SK-N-SH (cell line): ENCODE measurements at regions not wholly inside any gene's neighbourhood (a gene's known extent, or its start where the extent isn't known, plus 50 kb on each side); places are given as distances from the start of the nearest gene placed in this dataset.

Experiments used
- CTCF ChIA-PET: fragments of 300-600, 350-600 bp; formaldehyde crosslinking; extraction: SDS; loops from one replicate; lab custom pipeline; 2021; lab: Yijun Ruan, JAX
- POLR2A ChIA-PET: fragments of 350-600 bp; sonication (Branson Sonifier 250); formaldehyde crosslinking; extraction: SDS; loops from one replicate; lab custom pipeline; 2020; ENCODE audit warnings: antibody characterized with exemption, inconsistent platforms; lab: Yijun Ruan, JAX
- DNase-seq: peaks from one replicate; pipeline ENCODE4 v3.0.0; 2012
- H2AFZ ChIP-seq: fragments of 200-600 bp; sonication (generic); 2 replicates; pipeline ENCODE4 v1.8.1; 2016; ENCODE audit warnings: antibody characterized with exemption, mild to moderate bottlenecking, low read depth
- H3F3A ChIP-seq: fragments of 200-600 bp; sonication (generic); replicated peaks from 2 replicates; pipeline ENCODE3; 2016; ENCODE audit warnings: antibody characterized with exemption, mild to moderate bottlenecking; ENCODE audit not compliant: insufficient read depth
- H3K27ac ChIP-seq, 2 experiments: fragments of 200-500 bp in 1 of 2; fragments of 200-600 bp in 1 of 2; sonication (Bioruptor generic) in 1 of 2; sonication (generic), shearing (Covaris generic) in 1 of 2; 2 replicates each; pipeline versions ENCODE4 v1.5.1 to v1.6.1; 2014 to 2016; ENCODE audit warnings: low read depth in 2 of 2, inconsistent platforms in 1 of 2, low read length in 1 of 2, mild to moderate bottlenecking in 1 of 2, mixed read lengths in 1 of 2
- H3K27me3 ChIP-seq: fragments of 200-600 bp; sonication (generic), shearing (Covaris generic); 2 replicates; pipeline ENCODE4 v1.6.1; 2016; ENCODE audit warnings: mixed run types; ENCODE audit not compliant: insufficient read depth
- H3K36me3 ChIP-seq, 2 experiments: fragments of 200-500 bp in 1 of 2; fragments of 200-600 bp in 1 of 2; sonication (Bioruptor generic) in 1 of 2; sonication (generic) in 1 of 2; replicated peaks in 1 of 2; 2 replicates each; pipeline versions ENCODE3 to v1.5.1; 2014 to 2016; ENCODE audit warnings: low read length in 1 of 2, mild to moderate bottlenecking in 1 of 2; ENCODE audit not compliant: insufficient read depth in 2 of 2, control insufficient read depth in 1 of 2
- H3K4me1 ChIP-seq, 2 experiments: fragments of 200-500 bp in 1 of 2; fragments of 200-600 bp in 1 of 2; sonication (Bioruptor generic) in 1 of 2; sonication (generic), shearing (Covaris generic) in 1 of 2; 2 replicates each; pipeline versions ENCODE4 v1.5.1 to v1.6.1; 2014 to 2016; ENCODE audit warnings: low read depth in 1 of 2, low read length in 1 of 2, mixed run types in 1 of 2; ENCODE audit not compliant: insufficient read depth in 2 of 2, control insufficient read depth in 1 of 2
- H3K4me2 ChIP-seq: fragments of 200-600 bp; sonication (generic), shearing (Covaris generic); 2 replicates; pipeline ENCODE4 v1.6.1; 2017; ENCODE audit warnings: mixed run types
- H3K4me3 ChIP-seq, 2 experiments: fragments of 200-500 bp in 1 of 2; fragments of 200-600 bp in 1 of 2; sonication (Bioruptor generic) in 1 of 2; sonication (generic), shearing (Covaris generic) in 1 of 2; 2 replicates each; pipeline versions ENCODE4 v1.5.1 to v1.8.1; 2014 to 2016; ENCODE audit warnings: low read depth in 2 of 2, inconsistent platforms in 1 of 2, low read length in 1 of 2, mild to moderate bottlenecking in 1 of 2, mixed read lengths in 1 of 2, moderate library complexity in 1 of 2
- H3K79me2 ChIP-seq: fragments of 200-600 bp; sonication (generic); 2 replicates; pipeline ENCODE4 v1.8.1; 2017; ENCODE audit warnings: mild to moderate bottlenecking; ENCODE audit not compliant: insufficient read depth
- H3K9ac ChIP-seq: fragments of 200-600 bp; sonication (generic); 2 replicates; pipeline ENCODE4 v1.6.1; 2017; ENCODE audit warnings: mixed run types
- H3K9me2 ChIP-seq: fragments of 200-600 bp; sonication (generic); 2 replicates; pipeline ENCODE4 v1.6.1; 2017; ENCODE audit warnings: mixed run types
- H3K9me3 ChIP-seq: fragments of 200-600 bp; sonication (generic); 2 replicates; pipeline ENCODE4 v1.6.1; 2017; ENCODE audit warnings: mixed run types, mild to moderate bottlenecking, moderate library complexity
- H4K20me1 ChIP-seq: fragments of 200-600 bp; sonication (generic); 2 replicates; pipeline ENCODE4 v1.6.1; 2017; ENCODE audit warnings: mild to moderate bottlenecking, mixed run types; ENCODE audit not compliant: insufficient read depth
- ELF1 ChIP-seq: IDR thresholded peaks from 2 replicates; pipeline ENCODE4 v1.4.0; 2012
- EP300 ChIP-seq, 2 experiments: IDR thresholded peaks; 2 replicates each; pipeline versions ENCODE4 v1.4.0 to v1.6.1; 2012; ENCODE audit warnings: borderline replicate concordance in 1 of 2, low read depth in 1 of 2, low read length in 1 of 2
- FOSL2 ChIP-seq: IDR thresholded peaks from 2 replicates; pipeline ENCODE4 v1.4.0; 2012; ENCODE audit warnings: low read depth, mild to moderate bottlenecking, moderate library complexity, borderline replicate concordance
- FOXM1 ChIP-seq: IDR thresholded peaks from 2 replicates; pipeline ENCODE4 v1.4.0; 2012; ENCODE audit warnings: low read depth, mild to moderate bottlenecking
- GATA2 ChIP-seq: sonication (generic); formaldehyde crosslinking; IDR thresholded peaks from 2 replicates; pipeline ENCODE4 v1.5.0; 2020; ENCODE audit warnings: mild to moderate bottlenecking, missing genetic modification reagents
- JUND ChIP-seq: IDR thresholded peaks from 2 replicates; pipeline ENCODE4 v1.4.0; 2012
- NFIC ChIP-seq: IDR thresholded peaks from 2 replicates; pipeline ENCODE4 v1.4.0; 2012; ENCODE audit warnings: borderline replicate concordance
- POLR2AphosphoS5 ChIP-seq: IDR thresholded peaks from 2 replicates; pipeline ENCODE4 v1.6.1; 2012; ENCODE audit warnings: low read depth, low read length
- RAD21 ChIP-seq: IDR thresholded peaks from 2 replicates; pipeline ENCODE4 v1.6.1; 2012; ENCODE audit warnings: mild to moderate bottlenecking, low read length
- TAF1 ChIP-seq: IDR thresholded peaks from 2 replicates; pipeline ENCODE4 v1.6.1; 2012; ENCODE audit warnings: low read depth, mild to moderate bottlenecking, low read length, moderate library complexity, borderline replicate concordance
- YY1 ChIP-seq: IDR thresholded peaks from 2 replicates; pipeline ENCODE4 v1.4.0; 2012; ENCODE audit warnings: low read depth, mild to moderate bottlenecking
- WGBS: methylation state at CpG from one replicate; pipeline ENCODE4 v1.1.6; 2017; ENCODE audit warnings: low lambda C conversion rate; 5-methylcytosine and 5-hydroxymethylcytosine counted together
- TF ChIP-seq, protein P1 (sequence below): IDR thresholded peaks from 2 replicates; pipeline ENCODE4 v1.4.0; 2012; ENCODE audit warnings: low read depth
- TF ChIP-seq, protein P2 (sequence below): IDR thresholded peaks from 2 replicates; pipeline ENCODE4 v1.6.1; 2012; ENCODE audit warnings: mild to moderate bottlenecking, low read depth, low read length, moderate library complexity

DNA sequence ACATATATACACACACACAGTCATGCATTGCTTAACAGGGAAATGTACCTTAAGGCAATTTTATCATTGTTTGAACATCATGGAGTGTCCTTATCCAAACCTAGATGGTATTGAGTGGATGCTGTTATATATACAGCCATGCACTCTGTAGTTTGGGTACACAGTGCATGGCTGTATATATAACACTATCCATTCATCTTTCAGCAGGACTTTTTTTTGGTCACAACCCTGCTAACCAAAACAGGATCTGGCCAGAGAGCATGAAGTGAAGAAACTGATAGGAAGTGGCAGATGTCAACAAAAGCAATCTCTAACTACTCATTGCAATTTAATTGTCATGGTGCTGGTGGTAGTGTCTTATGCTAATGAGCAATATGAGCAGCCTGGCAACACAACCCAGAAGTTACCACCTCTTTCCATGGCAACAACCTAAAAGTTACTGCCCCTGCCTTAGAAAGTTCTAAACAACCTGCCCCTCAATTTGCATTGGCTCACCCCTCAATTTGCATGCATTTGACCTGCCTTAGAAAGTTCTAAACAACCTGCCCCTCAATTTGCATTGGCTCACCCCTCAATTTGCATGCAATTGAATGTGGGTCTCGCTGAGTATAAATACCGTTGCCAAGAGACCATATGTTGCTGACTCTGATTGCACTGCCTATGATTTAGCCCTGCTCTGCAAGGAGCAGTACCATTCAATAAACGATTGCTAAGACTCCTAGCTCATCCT lies 434.9 kb downstream of the DSEL start:
- TF ChIP-seq JUND (no peak), TAF1 (no peak), YY1 (no peak), EP300 (IDR thresholded peaks at IDR 0.05; ENCODE audit: borderline replicate concordance in 1 of 2, low read depth in 1 of 2, low read length in 1 of 2) (no peak), RAD21 (no peak), GATA2 (no peak), POLR2AphosphoS5 (no peak)
- TF ChIP-seq, protein P1, sequence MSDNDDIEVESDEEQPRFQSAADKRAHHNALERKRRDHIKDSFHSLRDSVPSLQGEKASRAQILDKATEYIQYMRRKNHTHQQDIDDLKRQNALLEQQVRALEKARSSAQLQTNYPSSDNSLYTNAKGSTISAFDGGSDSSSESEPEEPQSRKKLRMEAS: no peak
- TF ChIP-seq, protein P2, sequence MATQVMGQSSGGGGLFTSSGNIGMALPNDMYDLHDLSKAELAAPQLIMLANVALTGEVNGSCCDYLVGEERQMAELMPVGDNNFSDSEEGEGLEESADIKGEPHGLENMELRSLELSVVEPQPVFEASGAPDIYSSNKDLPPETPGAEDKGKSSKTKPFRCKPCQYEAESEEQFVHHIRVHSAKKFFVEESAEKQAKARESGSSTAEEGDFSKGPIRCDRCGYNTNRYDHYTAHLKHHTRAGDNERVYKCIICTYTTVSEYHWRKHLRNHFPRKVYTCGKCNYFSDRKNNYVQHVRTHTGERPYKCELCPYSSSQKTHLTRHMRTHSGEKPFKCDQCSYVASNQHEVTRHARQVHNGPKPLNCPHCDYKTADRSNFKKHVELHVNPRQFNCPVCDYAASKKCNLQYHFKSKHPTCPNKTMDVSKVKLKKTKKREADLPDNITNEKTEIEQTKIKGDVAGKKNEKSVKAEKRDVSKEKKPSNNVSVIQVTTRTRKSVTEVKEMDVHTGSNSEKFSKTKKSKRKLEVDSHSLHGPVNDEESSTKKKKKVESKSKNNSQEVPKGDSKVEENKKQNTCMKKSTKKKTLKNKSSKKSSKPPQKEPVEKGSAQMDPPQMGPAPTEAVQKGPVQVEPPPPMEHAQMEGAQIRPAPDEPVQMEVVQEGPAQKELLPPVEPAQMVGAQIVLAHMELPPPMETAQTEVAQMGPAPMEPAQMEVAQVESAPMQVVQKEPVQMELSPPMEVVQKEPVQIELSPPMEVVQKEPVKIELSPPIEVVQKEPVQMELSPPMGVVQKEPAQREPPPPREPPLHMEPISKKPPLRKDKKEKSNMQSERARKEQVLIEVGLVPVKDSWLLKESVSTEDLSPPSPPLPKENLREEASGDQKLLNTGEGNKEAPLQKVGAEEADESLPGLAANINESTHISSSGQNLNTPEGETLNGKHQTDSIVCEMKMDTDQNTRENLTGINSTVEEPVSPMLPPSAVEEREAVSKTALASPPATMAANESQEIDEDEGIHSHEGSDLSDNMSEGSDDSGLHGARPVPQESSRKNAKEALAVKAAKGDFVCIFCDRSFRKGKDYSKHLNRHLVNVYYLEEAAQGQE: no peak
- no peak overlapping the region for H3K4me2 ChIP-seq
- no peak for DNase-seq
- CTCF ChIA-PET: no interaction called here
- H3F3A ChIP-seq: no peaks in the 10 kb centered on the region
- H3K9ac ChIP-seq: no peak overlapping the region
- no peaks in the 10 kb centered on the region for H3K9me2 ChIP-seq
- H3K4me1 ChIP-seq: no peaks in the 10 kb centered on the region
- H2AFZ ChIP-seq: no peak overlapping the region
- no peaks in the 10 kb centered on the region for H3K9me3 ChIP-seq
- H3K79me2 ChIP-seq: no peaks in the 10 kb centered on the region
- H3K36me3 ChIP-seq: no peaks in the 10 kb centered on the region
- POLR2A ChIA-PET: no interaction called here
- WGBS: 39% methylated on average over 2 of the region's 3 CpGs
- H4K20me1 ChIP-seq: no peaks in the 10 kb centered on the region
- H3K27me3 ChIP-seq: no peaks in the 10 kb centered on the region
- no peak overlapping the region for H3K4me3 ChIP-seq
- H3K27ac ChIP-seq: no peak overlapping the region

DNA sequence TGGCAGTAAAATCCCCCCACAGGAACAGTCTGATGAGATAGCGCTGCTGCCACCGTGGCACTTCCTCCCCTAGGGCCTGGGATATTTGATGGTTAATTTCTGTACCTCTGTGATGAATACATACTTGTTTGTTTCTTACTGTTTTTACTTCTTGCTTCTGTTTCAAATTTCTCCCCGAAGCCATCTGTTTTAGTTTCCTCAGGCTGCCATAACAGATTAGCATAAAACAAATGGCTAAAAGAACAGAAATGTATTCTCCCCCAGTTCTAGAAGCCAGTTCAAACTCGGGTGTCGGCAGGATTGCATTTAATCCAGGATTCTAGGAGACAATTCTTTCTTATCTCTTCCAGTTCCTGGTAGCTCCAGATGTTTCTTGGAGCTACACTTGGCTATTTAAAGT lies 435.9 kb downstream of the DSEL start:
- H3K27me3 ChIP-seq: no peaks in the 10 kb centered on the region
- H2AFZ ChIP-seq: no peak overlapping the region
- no peak for TF ChIP-seq FOXM1
- no peak for TF ChIP-seq ELF1
- TF ChIP-seq FOSL2: no peak
- no peak for TF ChIP-seq YY1
- TF ChIP-seq POLR2AphosphoS5: no peak
- TF ChIP-seq NFIC: no peak
- TF ChIP-seq, all 33 proteins: peak for 0
- Histone ChIP-seq H3K27ac (no peak overlapping the region), H3K4me1 (no peaks in the 10 kb centered on the region), H3K9ac (no peak overlapping the region), H3K4me2 (no peak overlapping the region), H3K9me3 (no peaks in the 10 kb centered on the region), H3K36me3 (no peaks in the 10 kb centered on the region), H4K20me1 (no peaks in the 10 kb centered on the region), H3K4me3 (no peak overlapping the region), H3K9me2 (no peaks in the 10 kb centered on the region), H3F3A (no peaks in the 10 kb centered on the region), H3K79me2 (no peaks in the 10 kb centered on the region)
- CTCF ChIA-PET: no interaction called here
- DNase-seq: no peak
- WGBS: 30% methylated on average over 5 of the region's 5 CpGs
- POLR2A ChIA-PET: no interaction called here
